H1 (cell line): ENCODE measurements at regions not wholly inside any gene's neighbourhood (a gene's known extent, or its start where the extent isn't known, plus 50 kb on each side); places are given as distances from the start of the nearest gene placed in this dataset.

Experiments
- EZH2 ChIP-seq: fragments of 200-600 bp; sonication (generic); IDR thresholded peaks from 2 replicates; pipeline ENCODE4 v1.7.1; 2012; ENCODE audit warnings: low read depth, mild to moderate bottlenecking, moderate library complexity, low read length, inconsistent platforms; ENCODE audit not compliant: severe bottlenecking
- JUND ChIP-seq: IDR thresholded peaks from 2 replicates; pipeline ENCODE4 v1.6.1; 2011; ENCODE audit warnings: mild to moderate bottlenecking, improper control_type of control experiment, low read length
- NANOG ChIP-seq: IDR thresholded peaks from 2 replicates; pipeline ENCODE4 v1.6.1; 2011; ENCODE audit warnings: low read length, low read depth, mild to moderate bottlenecking, inconsistent platforms; ENCODE audit not compliant: insufficient read depth, poor library complexity, severe bottlenecking
- POLR2AphosphoS5 ChIP-seq: IDR thresholded peaks from 2 replicates; pipeline ENCODE4 v1.6.1; 2011; ENCODE audit warnings: low read depth, low read length
- TF ChIP-seq, protein P1 (sequence below): IDR thresholded peaks from 2 replicates; pipeline ENCODE4 v1.6.1; 2011; ENCODE audit warnings: low read length, improper control_type of control experiment

DNA sequence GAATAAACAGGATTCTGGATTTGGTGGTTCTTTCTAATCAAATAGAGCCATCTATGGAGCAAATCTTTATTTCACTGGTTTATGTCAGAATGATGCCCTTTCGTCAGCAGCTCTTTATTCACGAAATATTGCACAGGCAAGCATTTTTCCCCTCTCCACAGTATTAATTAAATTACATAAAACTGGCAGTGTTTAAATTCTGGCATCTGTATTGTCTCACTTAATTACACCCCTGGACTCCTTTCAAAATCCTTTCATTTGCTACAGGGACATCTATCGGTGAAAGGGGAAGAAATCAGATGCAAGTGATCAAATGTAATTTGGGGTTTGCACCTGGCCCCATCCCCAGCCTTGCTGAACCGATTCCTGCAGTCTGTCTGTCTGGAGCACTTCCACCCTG is 801.9 kb downstream of the QKI start:
- TF ChIP-seq, protein P1, sequence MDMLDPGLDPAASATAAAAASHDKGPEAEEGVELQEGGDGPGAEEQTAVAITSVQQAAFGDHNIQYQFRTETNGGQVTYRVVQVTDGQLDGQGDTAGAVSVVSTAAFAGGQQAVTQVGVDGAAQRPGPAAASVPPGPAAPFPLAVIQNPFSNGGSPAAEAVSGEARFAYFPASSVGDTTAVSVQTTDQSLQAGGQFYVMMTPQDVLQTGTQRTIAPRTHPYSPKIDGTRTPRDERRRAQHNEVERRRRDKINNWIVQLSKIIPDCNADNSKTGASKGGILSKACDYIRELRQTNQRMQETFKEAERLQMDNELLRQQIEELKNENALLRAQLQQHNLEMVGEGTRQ: no peak
- no peak for TF ChIP-seq POLR2AphosphoS5
- TF ChIP-seq NANOG: no peak
- TF ChIP-seq EZH2: no peak
- TF ChIP-seq JUND: no peak
